H1 (cell line): ENCODE measurements at regions not wholly inside any gene's neighbourhood (a gene's known extent, or its start where the extent isn't known, plus 50 kb on each side); places are given as distances from the start of the nearest gene placed in this dataset.

Experiments
- CREB1 ChIP-seq: IDR thresholded peaks from 2 replicates; pipeline ENCODE4 v1.6.1; 2012; ENCODE audit warnings: inconsistent platforms
- CTCF ChIP-seq, 3 experiments: IDR thresholded peaks; 1 replicate in 2 of 3; 2 replicates in 1 of 3; pipeline versions ENCODE4 v1.5.1 to v1.6.1; 2011; ENCODE audit warnings: low read length in 3 of 3, mild to moderate bottlenecking in 3 of 3, inconsistent platforms in 2 of 3, low read depth in 1 of 3, moderate library complexity in 1 of 3; ENCODE audit not compliant: insufficient read depth in 1 of 3; ENCODE audit errors: control extremely low read depth in 1 of 3
- EP300 ChIP-seq, 2 experiments: IDR thresholded peaks; 1 replicate in 1 of 2; 2 replicates in 1 of 2; pipeline ENCODE4 v1.6.1; 2011 to 2012; ENCODE audit warnings: low read depth in 2 of 2, low read length in 2 of 2, mild to moderate bottlenecking in 2 of 2, borderline replicate concordance in 1 of 2, inconsistent platforms in 1 of 2, moderate library complexity in 1 of 2
- TAF7 ChIP-seq: optimal IDR thresholded peaks from 2 replicates; pipeline ENCODE3; 2011; ENCODE audit warnings: low read depth, mild to moderate bottlenecking, inconsistent platforms, low read length, moderate library complexity, borderline replicate concordance

GRCh38 chr13:29703421-29703820, 107.9 kb upstream of the SLC7A1 start:
- TF ChIP-seq EP300 (IDR thresholded peaks at IDR 0.05; ENCODE audit: borderline replicate concordance in 1 of 2, low read depth in 2 of 2, low read length in 2 of 2), result no peak
- no peak for TF ChIP-seq CREB1
- no peak for TF ChIP-seq CTCF (IDR thresholded peaks at IDR 0.05; ENCODE audit: control extremely low read depth in 1 of 3, insufficient read depth in 1 of 3, low read depth in 1 of 3, low read length in 3 of 3)
- no peak for TF ChIP-seq TAF7
